Liver (tissue), 8 donors: ENCODE measurements at regions not wholly inside any gene's neighbourhood (a gene's known extent, or its start where the extent isn't known, plus 50 kb on each side); places are given as distances from the start of the nearest gene placed in this dataset.

Experiments used
- DNase-seq: peaks from one replicate; pipeline ENCODE4 v3.0.0-alpha.2; 2017; ENCODE audit warnings: low spot score
- H3K27ac ChIP-seq, 2 donors: one replicate each; pipeline ENCODE4 v1.7.0; 2013; ENCODE audit warnings: inconsistent platforms in 2 of 2, low read length in 2 of 2, control low read depth in 1 of 2, low read depth in 1 of 2, mild to moderate bottlenecking in 1 of 2
- H3K27me3 ChIP-seq, 4 donors: one replicate each; pipeline versions ENCODE4 v1.6.1 to v1.7.0; 2013; ENCODE audit warnings: low read length in 3 of 4, inconsistent platforms in 1 of 4, mild to moderate bottlenecking in 1 of 4, moderate library complexity in 1 of 4; ENCODE audit not compliant: control insufficient read depth in 4 of 4, insufficient read depth in 4 of 4
- H3K36me3 ChIP-seq, 4 donors: one replicate each; pipeline versions ENCODE4 v1.6.1 to v1.7.0; 2013; ENCODE audit warnings: low read length in 3 of 4, mild to moderate bottlenecking in 3 of 4, low read depth in 1 of 4, moderate library complexity in 1 of 4; ENCODE audit not compliant: control insufficient read depth in 4 of 4, insufficient read depth in 3 of 4
- H3K4me1 ChIP-seq, 4 donors: one replicate each; pipeline versions ENCODE4 v1.6.1 to v1.7.0; 2013; ENCODE audit warnings: low read length in 3 of 4, mild to moderate bottlenecking in 3 of 4, moderate library complexity in 1 of 4; ENCODE audit not compliant: control insufficient read depth in 4 of 4, insufficient read depth in 4 of 4
- H3K4me3 ChIP-seq, 3 donors: one replicate each; pipeline versions ENCODE4 v1.6.1 to v1.7.0; 2013; ENCODE audit warnings: low read length in 3 of 3, control low read depth in 1 of 3, low read depth in 1 of 3, mild to moderate bottlenecking in 1 of 3
- H3K9ac ChIP-seq, 2 donors: one replicate each; pipeline ENCODE4 v1.7.0; 2013; ENCODE audit warnings: low read length in 2 of 2, mild to moderate bottlenecking in 2 of 2, moderate library complexity in 2 of 2, control low read depth in 1 of 2, low read depth in 1 of 2
- H3K9me3 ChIP-seq, 4 donors: one replicate each; pipeline versions ENCODE4 v1.6.1 to v1.7.0; 2013; ENCODE audit warnings: low read length in 3 of 4; ENCODE audit not compliant: control insufficient read depth in 4 of 4
- EGR1 ChIP-seq, 2 donors: IDR thresholded peaks; 2 replicates each; pipeline ENCODE4 v1.6.1; 2016 to 2018; ENCODE audit warnings: antibody characterized with exemption in 2 of 2, low read depth in 2 of 2
- FOXA1 ChIP-seq: IDR thresholded peaks from 2 replicates; pipeline ENCODE4 v1.6.1; 2016; ENCODE audit warnings: antibody characterized with exemption
- FOXA2 ChIP-seq: IDR thresholded peaks from 2 replicates; pipeline ENCODE4 v1.6.1; 2016; ENCODE audit warnings: antibody characterized with exemption
- HNF4A ChIP-seq, 2 donors: conservative IDR thresholded peaks; 2 replicates each; pipeline ENCODE4 v1.6.1; 2016; ENCODE audit warnings: antibody characterized with exemption in 2 of 2, mild to moderate bottlenecking in 2 of 2
- JUND ChIP-seq, 2 donors: IDR thresholded peaks; 2 replicates each; pipeline ENCODE4 v1.6.1; 2016; ENCODE audit warnings: antibody characterized with exemption in 2 of 2
- NR2F2 ChIP-seq: IDR thresholded peaks from 2 replicates; pipeline ENCODE4 v1.6.1; 2016; ENCODE audit warnings: antibody characterized with exemption
- RAD21 ChIP-seq, 2 donors: IDR thresholded peaks; 2 replicates each; pipeline ENCODE4 v1.6.1; 2016; ENCODE audit warnings: antibody characterized with exemption in 2 of 2, mild to moderate bottlenecking in 2 of 2
- RXRA ChIP-seq, 2 donors: IDR thresholded peaks; 2 replicates each; pipeline ENCODE4 v1.6.1; 2017 to 2018; ENCODE audit warnings: antibody characterized with exemption in 2 of 2, mild to moderate bottlenecking in 1 of 2
- TAF1 ChIP-seq: conservative IDR thresholded peaks from 2 replicates; pipeline ENCODE4 v1.6.1; 2016; ENCODE audit warnings: antibody characterized with exemption, mild to moderate bottlenecking
- YY1 ChIP-seq: IDR thresholded peaks from 2 replicates; pipeline ENCODE4 v1.6.1; 2016; ENCODE audit warnings: antibody characterized with exemption, mild to moderate bottlenecking
- WGBS: extraction: QIAGEN DNeasy Blood & Tissue Kit; methylation state at CpG from one replicate; pipeline ENCODE4 v1.1.7; 2013; 5-methylcytosine and 5-hydroxymethylcytosine counted together
- TF ChIP-seq, protein P1 (sequence below): IDR thresholded peaks from 2 replicates; pipeline ENCODE4 v1.6.1; 2016; ENCODE audit warnings: antibody characterized with exemption
- TF ChIP-seq, protein P2 (sequence below): IDR thresholded peaks from 2 replicates; pipeline ENCODE4 v1.6.1; 2016; ENCODE audit warnings: antibody characterized with exemption, mild to moderate bottlenecking
- TF ChIP-seq, protein P3 (sequence below): IDR thresholded peaks from 2 replicates; pipeline ENCODE4 v1.6.1; 2016; ENCODE audit warnings: antibody characterized with exemption
- TF ChIP-seq, protein P4 (sequence below): IDR thresholded peaks from 2 replicates; pipeline ENCODE4 v1.6.1; 2016; ENCODE audit warnings: antibody characterized with exemption
- TF ChIP-seq, protein P5 (sequence below): fragments of 150-350 bp; IDR thresholded peaks from 2 replicates; pipeline ENCODE4 v1.5.1; 2017; ENCODE audit warnings: improper control_type of control experiment, low read depth, low read length; ENCODE audit not compliant: missing input control
- donor health status: healthy.
- donor health status: healthy.
- donor health status: healthy.
- donor health status: healthy.
- donor health status: healthy.

DNA sequence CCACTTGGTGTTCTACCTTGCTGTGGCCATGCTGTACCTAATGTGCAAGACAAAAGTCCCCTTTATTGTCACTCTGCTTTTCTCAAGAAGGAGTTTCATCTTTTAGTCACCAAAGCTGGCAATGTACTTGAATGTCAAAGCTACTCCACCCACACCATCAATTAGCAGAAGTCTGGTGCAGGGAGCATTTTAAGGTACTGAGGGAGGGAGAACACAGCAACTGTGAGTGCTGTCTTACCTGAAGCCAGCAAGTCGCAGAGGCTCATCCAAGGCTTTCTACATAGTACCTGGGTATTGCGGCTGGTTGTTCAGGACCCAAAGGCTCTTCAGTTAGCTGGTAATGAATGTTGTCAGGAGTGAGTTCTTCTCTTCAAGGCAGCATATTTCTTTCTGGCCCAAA lies 820.4 kb downstream of the OTOL1 start:
- TF ChIP-seq RXRA (IDR thresholded peaks at IDR 0.05), result no peak
- H3K27me3 ChIP-seq, result no peaks in the 10 kb centered on the region
- H3K36me3 ChIP-seq, result no peaks in the 10 kb centered on the region
- no peak for DNase-seq
- no peak overlapping the region for H3K27ac ChIP-seq
- H3K4me1 ChIP-seq, result no peaks in the 10 kb centered on the region
- WGBS, result 95% methylated on average over 2 of the region's 2 CpGs
- no peak overlapping the region for H3K4me3 ChIP-seq
- H3K9me3 ChIP-seq, result no peaks in the 10 kb centered on the region
- no peak overlapping the region for H3K9ac ChIP-seq

DNA sequence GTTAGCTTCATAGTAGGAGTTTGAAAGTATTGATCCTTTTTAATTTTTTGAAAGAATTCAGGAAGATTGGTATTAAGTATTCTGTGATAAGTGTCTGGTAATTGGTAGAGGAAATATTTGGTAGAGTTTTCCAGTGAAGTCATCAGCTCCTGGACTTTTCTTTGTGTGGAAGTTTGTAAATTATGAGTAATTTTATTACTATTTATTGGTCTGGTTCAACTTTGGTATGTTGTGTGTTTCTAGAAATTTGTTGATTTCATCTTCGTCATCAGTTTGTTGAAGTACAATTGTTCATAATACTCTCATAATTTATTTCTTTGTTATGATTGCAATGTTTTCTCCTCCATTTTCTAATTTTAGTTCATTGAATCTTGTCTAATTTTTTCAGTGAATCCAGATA lies 832.0 kb downstream of the OTOL1 start:
- H3K4me3 ChIP-seq, result no peak overlapping the region
- H3K27me3 ChIP-seq, result no peaks in the 10 kb centered on the region
- no peak for DNase-seq
- TF ChIP-seq EGR1 (IDR thresholded peaks at IDR 0.05; ENCODE audit: low read depth in 2 of 2) (no peak), NR2F2 (no peak), HNF4A (conservative IDR thresholded peaks at IDR 0.05) (no peak), FOXA2 (no peak), RAD21 (IDR thresholded peaks at IDR 0.05) (no peak), TAF1 (no peak)
- TF ChIP-seq, protein P1, sequence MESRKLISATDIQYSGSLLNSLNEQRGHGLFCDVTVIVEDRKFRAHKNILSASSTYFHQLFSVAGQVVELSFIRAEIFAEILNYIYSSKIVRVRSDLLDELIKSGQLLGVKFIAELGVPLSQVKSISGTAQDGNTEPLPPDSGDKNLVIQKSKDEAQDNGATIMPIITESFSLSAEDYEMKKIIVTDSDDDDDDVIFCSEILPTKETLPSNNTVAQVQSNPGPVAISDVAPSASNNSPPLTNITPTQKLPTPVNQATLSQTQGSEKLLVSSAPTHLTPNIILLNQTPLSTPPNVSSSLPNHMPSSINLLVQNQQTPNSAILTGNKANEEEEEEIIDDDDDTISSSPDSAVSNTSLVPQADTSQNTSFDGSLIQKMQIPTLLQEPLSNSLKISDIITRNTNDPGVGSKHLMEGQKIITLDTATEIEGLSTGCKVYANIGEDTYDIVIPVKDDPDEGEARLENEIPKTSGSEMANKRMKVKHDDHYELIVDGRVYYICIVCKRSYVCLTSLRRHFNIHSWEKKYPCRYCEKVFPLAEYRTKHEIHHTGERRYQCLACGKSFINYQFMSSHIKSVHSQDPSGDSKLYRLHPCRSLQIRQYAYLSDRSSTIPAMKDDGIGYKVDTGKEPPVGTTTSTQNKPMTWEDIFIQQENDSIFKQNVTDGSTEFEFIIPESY, result no peak
- TF ChIP-seq, protein P2, sequence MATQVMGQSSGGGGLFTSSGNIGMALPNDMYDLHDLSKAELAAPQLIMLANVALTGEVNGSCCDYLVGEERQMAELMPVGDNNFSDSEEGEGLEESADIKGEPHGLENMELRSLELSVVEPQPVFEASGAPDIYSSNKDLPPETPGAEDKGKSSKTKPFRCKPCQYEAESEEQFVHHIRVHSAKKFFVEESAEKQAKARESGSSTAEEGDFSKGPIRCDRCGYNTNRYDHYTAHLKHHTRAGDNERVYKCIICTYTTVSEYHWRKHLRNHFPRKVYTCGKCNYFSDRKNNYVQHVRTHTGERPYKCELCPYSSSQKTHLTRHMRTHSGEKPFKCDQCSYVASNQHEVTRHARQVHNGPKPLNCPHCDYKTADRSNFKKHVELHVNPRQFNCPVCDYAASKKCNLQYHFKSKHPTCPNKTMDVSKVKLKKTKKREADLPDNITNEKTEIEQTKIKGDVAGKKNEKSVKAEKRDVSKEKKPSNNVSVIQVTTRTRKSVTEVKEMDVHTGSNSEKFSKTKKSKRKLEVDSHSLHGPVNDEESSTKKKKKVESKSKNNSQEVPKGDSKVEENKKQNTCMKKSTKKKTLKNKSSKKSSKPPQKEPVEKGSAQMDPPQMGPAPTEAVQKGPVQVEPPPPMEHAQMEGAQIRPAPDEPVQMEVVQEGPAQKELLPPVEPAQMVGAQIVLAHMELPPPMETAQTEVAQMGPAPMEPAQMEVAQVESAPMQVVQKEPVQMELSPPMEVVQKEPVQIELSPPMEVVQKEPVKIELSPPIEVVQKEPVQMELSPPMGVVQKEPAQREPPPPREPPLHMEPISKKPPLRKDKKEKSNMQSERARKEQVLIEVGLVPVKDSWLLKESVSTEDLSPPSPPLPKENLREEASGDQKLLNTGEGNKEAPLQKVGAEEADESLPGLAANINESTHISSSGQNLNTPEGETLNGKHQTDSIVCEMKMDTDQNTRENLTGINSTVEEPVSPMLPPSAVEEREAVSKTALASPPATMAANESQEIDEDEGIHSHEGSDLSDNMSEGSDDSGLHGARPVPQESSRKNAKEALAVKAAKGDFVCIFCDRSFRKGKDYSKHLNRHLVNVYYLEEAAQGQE, result no peak
- WGBS, result 90% methylated on average over 1 of the region's 1 CpG
- H3K4me1 ChIP-seq, result no peaks in the 10 kb centered on the region
- no peak overlapping the region for H3K9ac ChIP-seq
- no peaks in the 10 kb centered on the region for H3K9me3 ChIP-seq
- no peaks in the 10 kb centered on the region for H3K36me3 ChIP-seq
- H3K27ac ChIP-seq, result no peak overlapping the region

DNA sequence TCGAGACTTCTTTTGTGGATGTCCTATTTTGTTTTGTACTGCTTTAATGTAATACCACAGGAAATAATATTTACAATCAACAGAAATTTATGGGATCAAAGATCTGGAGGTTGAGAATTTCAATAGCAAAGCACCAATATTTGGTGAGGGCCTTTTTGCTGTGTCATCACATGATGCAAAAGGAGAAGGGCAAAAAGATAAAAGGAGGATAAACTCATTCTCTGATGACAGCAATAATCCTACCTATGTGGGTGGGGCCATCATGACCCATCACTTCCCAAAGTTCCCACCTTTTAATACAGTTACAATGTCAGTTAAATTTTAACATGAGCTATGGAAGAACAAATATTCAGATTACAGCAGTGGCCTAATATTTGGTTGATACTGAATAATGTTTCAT lies 832.9 kb downstream of the OTOL1 start:
- Histone ChIP-seq H3K27me3 (no peaks in the 10 kb centered on the region), H3K9ac (no peak overlapping the region), H3K9me3 (no peaks in the 10 kb centered on the region), H3K4me1 (no peaks in the 10 kb centered on the region), H3K36me3 (no peaks in the 10 kb centered on the region), H3K27ac (no peak overlapping the region), H3K4me3 (no peak overlapping the region)
- WGBS, result 66% methylated on average over 1 of the region's 1 CpG
- no peak for DNase-seq
- TF ChIP-seq JUND (IDR thresholded peaks at IDR 0.05) (no peak), FOXA1 (no peak), YY1 (no peak), HNF4A (conservative IDR thresholded peaks at IDR 0.05) (no peak), RXRA (IDR thresholded peaks at IDR 0.05) (no peak), NR2F2 (no peak)
- TF ChIP-seq, protein P3, sequence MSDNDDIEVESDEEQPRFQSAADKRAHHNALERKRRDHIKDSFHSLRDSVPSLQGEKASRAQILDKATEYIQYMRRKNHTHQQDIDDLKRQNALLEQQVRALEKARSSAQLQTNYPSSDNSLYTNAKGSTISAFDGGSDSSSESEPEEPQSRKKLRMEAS, result no peak
- TF ChIP-seq, protein P2, result no peak
- TF ChIP-seq, protein P4, sequence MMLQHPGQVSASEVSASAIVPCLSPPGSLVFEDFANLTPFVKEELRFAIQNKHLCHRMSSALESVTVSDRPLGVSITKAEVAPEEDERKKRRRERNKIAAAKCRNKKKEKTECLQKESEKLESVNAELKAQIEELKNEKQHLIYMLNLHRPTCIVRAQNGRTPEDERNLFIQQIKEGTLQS, result no peak
- TF ChIP-seq, protein P5, sequence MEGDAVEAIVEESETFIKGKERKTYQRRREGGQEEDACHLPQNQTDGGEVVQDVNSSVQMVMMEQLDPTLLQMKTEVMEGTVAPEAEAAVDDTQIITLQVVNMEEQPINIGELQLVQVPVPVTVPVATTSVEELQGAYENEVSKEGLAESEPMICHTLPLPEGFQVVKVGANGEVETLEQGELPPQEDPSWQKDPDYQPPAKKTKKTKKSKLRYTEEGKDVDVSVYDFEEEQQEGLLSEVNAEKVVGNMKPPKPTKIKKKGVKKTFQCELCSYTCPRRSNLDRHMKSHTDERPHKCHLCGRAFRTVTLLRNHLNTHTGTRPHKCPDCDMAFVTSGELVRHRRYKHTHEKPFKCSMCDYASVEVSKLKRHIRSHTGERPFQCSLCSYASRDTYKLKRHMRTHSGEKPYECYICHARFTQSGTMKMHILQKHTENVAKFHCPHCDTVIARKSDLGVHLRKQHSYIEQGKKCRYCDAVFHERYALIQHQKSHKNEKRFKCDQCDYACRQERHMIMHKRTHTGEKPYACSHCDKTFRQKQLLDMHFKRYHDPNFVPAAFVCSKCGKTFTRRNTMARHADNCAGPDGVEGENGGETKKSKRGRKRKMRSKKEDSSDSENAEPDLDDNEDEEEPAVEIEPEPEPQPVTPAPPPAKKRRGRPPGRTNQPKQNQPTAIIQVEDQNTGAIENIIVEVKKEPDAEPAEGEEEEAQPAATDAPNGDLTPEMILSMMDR, result no peak
- TF ChIP-seq, protein P1, result no peak
